Stimulated activated naive CD4-positive, alpha-beta T cell (primary cell): ENCODE measurements at regions not wholly inside any gene's neighbourhood (a gene's known extent, or its start where the extent isn't known, plus 50 kb on each side); places are given as distances from the start of the nearest gene placed in this dataset.

Source experiments
- DNase-seq, 6 experiments: peaks; one replicate each; lab custom pipeline; 2025; lab: John Stamatoyannopoulos, UW

GRCh38 chr9:134585746-134586706 lies 55.6 kb upstream of the COL5A1 start:
- no peak for DNase-seq

- no peak for DNase-seq
These were observed 51.9 kb upstream of the COL5A1 start for GRCh38 chr9:134589748-134590147.

GRCh38 chr9:134590240-134591081 lies 51.1 kb upstream of the COL5A1 start:
- no peak for DNase-seq

- no peak for DNase-seq
These were observed 50.5 kb upstream of the COL5A1 start for GRCh38 chr9:134591082-134591571.

- DNase-seq, result no peak
These were observed 50.0 kb upstream of the COL5A1 start for GRCh38 chr9:134591573-134591981.
